Smooth muscle cell (in vitro differentiated cells): ENCODE measurements at regions not wholly inside any gene's neighbourhood (a gene's known extent, or its start where the extent isn't known, plus 50 kb on each side); places are given as distances from the start of the nearest gene placed in this dataset.

ENCODE experiments used
- DNase-seq: peaks from one replicate; lab custom pipeline; 2025; ENCODE audit not compliant: unreplicated experiment; lab: John Stamatoyannopoulos, UW
- H2AFZ ChIP-seq: fragments of 200-600 bp; sonication (generic); 2 replicates; pipeline ENCODE4 v1.6.0; 2016; ENCODE audit warnings: antibody characterized with exemption, low read depth, mild to moderate bottlenecking
- H3F3A ChIP-seq: fragments of 200-600 bp; sonication (generic); 2 replicates; pipeline ENCODE4 v1.6.0; 2017; ENCODE audit warnings: antibody characterized with exemption, low read depth
- H3K27ac ChIP-seq: fragments of 200-600 bp; sonication (generic); 2 replicates; pipeline ENCODE4 v1.5.1; 2016; ENCODE audit warnings: low read depth, mild to moderate bottlenecking
- H3K27me3 ChIP-seq: fragments of 200-600 bp; sonication (generic); 2 replicates; pipeline ENCODE4 v1.6.1; 2016; ENCODE audit warnings: low read depth, mild to moderate bottlenecking
- H3K36me3 ChIP-seq: fragments of 200-600 bp; sonication (generic); 2 replicates; pipeline ENCODE4 v1.5.1; 2016; ENCODE audit warnings: low read depth
- H3K4me1 ChIP-seq: fragments of 200-600 bp; sonication (generic); 2 replicates; pipeline ENCODE4 v1.5.1; 2016; ENCODE audit warnings: low read depth
- H3K4me2 ChIP-seq: fragments of 200-600 bp; sonication (generic); 2 replicates; pipeline ENCODE4 v1.6.0; 2016; ENCODE audit warnings: mild to moderate bottlenecking
- H3K4me3 ChIP-seq: fragments of 200-600 bp; sonication (generic); 2 replicates; pipeline ENCODE4 v1.5.1; 2016; ENCODE audit warnings: mild to moderate bottlenecking
- H3K79me2 ChIP-seq: fragments of 200-600 bp; sonication (generic); 2 replicates; pipeline ENCODE4 v1.6.0; 2016; ENCODE audit warnings: low read depth, mild to moderate bottlenecking
- H3K9ac ChIP-seq: fragments of 200-600 bp; sonication (generic); 2 replicates; pipeline ENCODE4 v1.6.0; 2016; ENCODE audit warnings: low read depth
- H3K9me3 ChIP-seq: fragments of 200-600 bp; sonication (generic); replicated peaks from 2 replicates; pipeline ENCODE4 v1.5.1; 2016; ENCODE audit warnings: low read depth
- H4K20me1 ChIP-seq: fragments of 200-600 bp; sonication (generic); 2 replicates; pipeline ENCODE4 v1.6.0; 2016; ENCODE audit warnings: low read depth
- WGBS: methylation state at CpG from one replicate; pipeline ENCODE4 v1.1.7; 2016; ENCODE audit warnings: low lambda C conversion rate; 5-methylcytosine and 5-hydroxymethylcytosine counted together
- TF ChIP-seq, protein P1 (sequence below): fragments of 200-600 bp; sonication (generic); IDR thresholded peaks from 2 replicates; pipeline ENCODE4 v1.5.1; 2017; ENCODE audit warnings: borderline replicate concordance, mild to moderate bottlenecking, antibody characterized with exemption; ENCODE audit not compliant: insufficient read depth, poor library complexity, severe bottlenecking

- no peaks in the 10 kb centered on the region for H3K4me1 ChIP-seq
- H2AFZ ChIP-seq: no peak overlapping the region
- H3K4me2 ChIP-seq: no peak overlapping the region
- no peak for DNase-seq
- no peaks in the 10 kb centered on the region for H3K36me3 ChIP-seq
- no peaks in the 10 kb centered on the region for H3F3A ChIP-seq
- no peak overlapping the region for H3K27ac ChIP-seq
- TF ChIP-seq, protein P1, sequence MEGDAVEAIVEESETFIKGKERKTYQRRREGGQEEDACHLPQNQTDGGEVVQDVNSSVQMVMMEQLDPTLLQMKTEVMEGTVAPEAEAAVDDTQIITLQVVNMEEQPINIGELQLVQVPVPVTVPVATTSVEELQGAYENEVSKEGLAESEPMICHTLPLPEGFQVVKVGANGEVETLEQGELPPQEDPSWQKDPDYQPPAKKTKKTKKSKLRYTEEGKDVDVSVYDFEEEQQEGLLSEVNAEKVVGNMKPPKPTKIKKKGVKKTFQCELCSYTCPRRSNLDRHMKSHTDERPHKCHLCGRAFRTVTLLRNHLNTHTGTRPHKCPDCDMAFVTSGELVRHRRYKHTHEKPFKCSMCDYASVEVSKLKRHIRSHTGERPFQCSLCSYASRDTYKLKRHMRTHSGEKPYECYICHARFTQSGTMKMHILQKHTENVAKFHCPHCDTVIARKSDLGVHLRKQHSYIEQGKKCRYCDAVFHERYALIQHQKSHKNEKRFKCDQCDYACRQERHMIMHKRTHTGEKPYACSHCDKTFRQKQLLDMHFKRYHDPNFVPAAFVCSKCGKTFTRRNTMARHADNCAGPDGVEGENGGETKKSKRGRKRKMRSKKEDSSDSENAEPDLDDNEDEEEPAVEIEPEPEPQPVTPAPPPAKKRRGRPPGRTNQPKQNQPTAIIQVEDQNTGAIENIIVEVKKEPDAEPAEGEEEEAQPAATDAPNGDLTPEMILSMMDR: no peak
- no peaks in the 10 kb centered on the region for H3K79me2 ChIP-seq
- 54% methylated on average over 2 of the region's 2 CpGs for WGBS
- H3K9ac ChIP-seq: no peak overlapping the region
- H4K20me1 ChIP-seq: no peaks in the 10 kb centered on the region
- H3K27me3 ChIP-seq: no peaks in the 10 kb centered on the region
- no peak overlapping the region for H3K4me3 ChIP-seq
- H3K9me3 ChIP-seq: no peaks in the 10 kb centered on the region
Measured at GRCh38 chr12:90653040-90653439, 301.9 kb downstream of the CCER1 start.

GRCh38 chr12:90652280-90652679, 302.7 kb downstream of the CCER1 start:
- no peaks in the 10 kb centered on the region for H3K36me3 ChIP-seq

GRCh38 chr12:90645181-90645580, 309.8 kb downstream of the CCER1 start:
- Histone ChIP-seq H3K9ac (no peak overlapping the region), H3K4me3 (no peak overlapping the region), H3K27ac (no peak overlapping the region), H3K4me1 (no peaks in the 10 kb centered on the region), H3K27me3 (no peaks in the 10 kb centered on the region), H3K36me3 (no peaks in the 10 kb centered on the region), H3K79me2 (no peaks in the 10 kb centered on the region), H3K4me2 (no peak overlapping the region), H2AFZ (no peak overlapping the region), H4K20me1 (no peaks in the 10 kb centered on the region), H3K9me3 (peaks cover 3% of the 10 kb centered on the region), H3F3A (no peaks in the 10 kb centered on the region)
- 85% methylated on average over 1 of the region's 1 CpG for whole genome bisulfite sequencing
- TF ChIP-seq, protein P1: no peak
- no peak for DNase-seq

More at GRCh38 chr12:90652280-90652679, 302.7 kb downstream of the CCER1 start:
- no peak for DNase-seq
- Histone ChIP-seq H3K4me3 (no peak overlapping the region), H3K9ac (no peak overlapping the region), H3F3A (no peaks in the 10 kb centered on the region), H4K20me1 (no peaks in the 10 kb centered on the region), H2AFZ (no peak overlapping the region), H3K4me2 (no peak overlapping the region), H3K27me3 (no peaks in the 10 kb centered on the region), H3K27ac (no peak overlapping the region), H3K4me1 (no peaks in the 10 kb centered on the region), H3K79me2 (no peaks in the 10 kb centered on the region), H3K9me3 (peaks cover 3% of the 10 kb centered on the region)
- TF ChIP-seq, protein P1: no peak
- WGBS: 78% methylated on average over 2 of the region's 2 CpGs

DNA sequence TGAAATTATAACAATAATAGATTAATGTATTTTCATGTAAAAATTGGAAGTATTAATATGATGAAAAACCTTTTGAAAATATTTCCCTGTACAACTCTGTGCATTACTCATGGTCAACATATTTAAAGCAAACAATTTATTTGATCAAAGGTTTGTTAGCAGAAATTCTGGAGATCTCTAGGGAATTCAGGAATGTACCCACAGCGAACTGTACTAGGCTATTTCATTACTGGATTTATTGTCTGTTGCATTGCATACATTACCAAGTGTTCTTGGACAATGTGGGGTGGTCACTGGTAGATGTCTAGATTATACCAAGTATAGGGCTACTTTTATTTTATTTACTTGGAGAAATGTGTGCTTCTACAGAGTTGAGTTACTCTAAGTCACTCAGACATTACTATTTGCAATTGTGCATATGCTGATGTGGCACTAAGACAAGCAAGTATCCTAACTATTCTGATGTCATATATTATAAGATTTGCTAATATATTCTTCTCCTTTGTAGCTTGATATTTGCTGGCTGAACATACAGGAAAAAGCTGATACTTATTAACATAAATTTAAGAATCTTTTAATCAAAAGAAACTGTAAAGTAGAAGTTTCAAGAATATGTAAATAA, 323.3 kb downstream of the CCER1 start:
- DNase-seq: no peak
- Histone ChIP-seq H4K20me1 (no peaks in the 10 kb centered on the region), H3F3A (no peaks in the 10 kb centered on the region), H2AFZ (no peak overlapping the region), H3K27ac (no peak overlapping the region), H3K4me2 (no peak overlapping the region), H3K9me3 (no peaks in the 10 kb centered on the region), H3K4me3 (no peak overlapping the region), H3K9ac (no peak overlapping the region), H3K36me3 (no peaks in the 10 kb centered on the region), H3K4me1 (no peaks in the 10 kb centered on the region), H3K79me2 (no peaks in the 10 kb centered on the region), H3K27me3 (no peaks in the 10 kb centered on the region)
- TF ChIP-seq, protein P1: no peak
- 0% methylated on average over 1 of the region's 1 CpG for WGBS
